Endothelial cell of umbilical vein (primary cell): ENCODE measurements at regions not wholly inside any gene's neighbourhood (a gene's known extent, or its start where the extent isn't known, plus 50 kb on each side); places are given as distances from the start of the nearest gene placed in this dataset.

Experiments used
- BruUV-seq: library from RNA; stranded (reverse); fragments of 400-500 nt; replicated peaks from 2 replicates; lab custom pipeline; 2021; lab: Mats Ljungman, UMichigan
- CTCF ChIA-PET: fragments of 300-600, 350-600 bp; sonication (Branson Sonifier 250); formaldehyde crosslinking; loops from one replicate; lab custom pipeline; 2021; ENCODE audit warnings: antibody characterized with exemption, inconsistent platforms; lab: Charles Lee
- POLR2A ChIA-PET: fragments of 300-600, 350-600 bp; sonication (Branson Sonifier 250); formaldehyde crosslinking; loops from one replicate; lab custom pipeline; 2021; ENCODE audit warnings: antibody characterized with exemption, inconsistent platforms; lab: Charles Lee
- DNase-seq: peaks from one replicate; pipeline ENCODE4 v3.0.0-alpha.2; 2011; ENCODE audit warnings: low read depth, low spot score
- FAIRE-seq: peaks from 2 replicates; lab custom pipeline; 2011; peaks lifted over from hg19 to GRCh38; lab: Jason Lieb, UNC
- H2AFZ ChIP-seq: 2 replicates; pipeline ENCODE4 v1.6.0; 2012; ENCODE audit warnings: low read depth, low read length, control low read depth, inconsistent platforms
- H3K27ac ChIP-seq: 2 replicates; pipeline ENCODE4 v1.5.1; 2011; ENCODE audit warnings: low read depth, mild to moderate bottlenecking, control low read depth, low read length, moderate library complexity; ENCODE audit not compliant: insufficient read depth
- H3K27me3 ChIP-seq, 2 experiments: 2 replicates each; pipeline versions ENCODE4 v1.6.0 to v1.6.1; 2011; ENCODE audit warnings: low read length in 2 of 2, mixed read lengths in 1 of 2; ENCODE audit not compliant: control insufficient read depth in 2 of 2, insufficient read depth in 2 of 2
- H3K36me3 ChIP-seq, 2 experiments: 2 replicates in 1 of 2; 3 replicates in 1 of 2; pipeline ENCODE4 v1.5.1; 2011; ENCODE audit warnings: low read length in 2 of 2, mild to moderate bottlenecking in 1 of 2, moderate library complexity in 1 of 2; ENCODE audit not compliant: control insufficient read depth in 2 of 2, insufficient read depth in 2 of 2; ENCODE audit errors: extremely low read depth in 1 of 2
- H3K4me1 ChIP-seq: 3 replicates; pipeline ENCODE4 v1.5.1; 2011; ENCODE audit warnings: mild to moderate bottlenecking, low read length; ENCODE audit not compliant: control insufficient read depth, insufficient read depth; ENCODE audit errors: extremely low read depth
- H3K4me2 ChIP-seq: 2 replicates; pipeline ENCODE4 v1.6.1; 2011; ENCODE audit warnings: low read length, control low read depth, mixed read lengths; ENCODE audit not compliant: insufficient read depth
- H3K4me3 ChIP-seq, 3 experiments: fragments of 200-600 bp in 1 of 3; sonication (generic), shearing (Covaris generic) in 1 of 3; replicated peaks in 1 of 3; 2 replicates each; pipeline ENCODE4 v1.5.1; 2011 to 2016; ENCODE audit warnings: control low read depth in 3 of 3, low read length in 3 of 3, mild to moderate bottlenecking in 2 of 3, inconsistent platforms in 1 of 3, low read depth in 1 of 3, moderate library complexity in 1 of 3; ENCODE audit not compliant: insufficient read depth in 1 of 3
- H3K79me2 ChIP-seq: 2 replicates; pipeline ENCODE4 v1.6.0; 2012; ENCODE audit warnings: low read length, inconsistent platforms; ENCODE audit not compliant: control insufficient read depth, insufficient read depth
- H3K9ac ChIP-seq: replicated peaks from 2 replicates; pipeline ENCODE3; 2011; ENCODE audit warnings: low read length, control low read depth; ENCODE audit not compliant: insufficient read depth; ENCODE audit errors: extremely low read depth
- H3K9me1 ChIP-seq: replicated peaks from 3 replicates; pipeline ENCODE4 v1.6.0; 2011; ENCODE audit warnings: mild to moderate bottlenecking, low read length; ENCODE audit not compliant: control insufficient read depth, insufficient read depth; ENCODE audit errors: extremely low read depth
- H3K9me3 ChIP-seq: replicated peaks from 2 replicates; pipeline ENCODE4 v1.5.1; 2012; ENCODE audit warnings: low read length, inconsistent platforms; ENCODE audit not compliant: control insufficient read depth, insufficient read depth
- H4K20me1 ChIP-seq: replicated peaks from 2 replicates; pipeline ENCODE3; 2011; ENCODE audit warnings: mild to moderate bottlenecking, low read length; ENCODE audit not compliant: control insufficient read depth, insufficient read depth; ENCODE audit errors: extremely low read depth
- EZH2 ChIP-seq: IDR thresholded peaks from 2 replicates; pipeline ENCODE4 v1.6.1; 2012; ENCODE audit warnings: borderline replicate concordance, low read depth, mild to moderate bottlenecking, moderate library complexity, low read length, inconsistent platforms; ENCODE audit not compliant: severe bottlenecking
- FOS ChIP-seq: IDR thresholded peaks from 2 replicates; pipeline ENCODE4 v1.6.1; 2011; ENCODE audit warnings: mild to moderate bottlenecking, low read length, moderate library complexity, borderline replicate concordance; ENCODE audit not compliant: insufficient read depth
- GATA2 ChIP-seq: IDR thresholded peaks from 2 replicates; pipeline ENCODE4 v1.7.0; 2011; ENCODE audit warnings: low read depth, mild to moderate bottlenecking, moderate library complexity, mixed read lengths, low read length; ENCODE audit not compliant: insufficient read length, insufficient read depth
- JUN ChIP-seq: IDR thresholded peaks from 2 replicates; pipeline ENCODE4 v1.6.1; 2011; ENCODE audit warnings: borderline replicate concordance, low read depth; ENCODE audit not compliant: insufficient read length, insufficient read depth
- MYC ChIP-seq: IDR thresholded peaks from one replicate; pipeline ENCODE4 v1.6.1; 2011; ENCODE audit warnings: mild to moderate bottlenecking, low read depth, low read length
- POLR2A ChIP-seq: IDR thresholded peaks from 2 replicates; pipeline ENCODE4 v1.6.1; 2012; ENCODE audit warnings: low read depth, mild to moderate bottlenecking, control low read depth, low read length
- POLR2AphosphoS5 ChIP-seq: IDR thresholded peaks from 2 replicates; pipeline ENCODE4 v1.6.1; 2012; ENCODE audit warnings: low read depth, mild to moderate bottlenecking, control low read depth, low read length, moderate library complexity; ENCODE audit not compliant: insufficient read depth
- dilution Hi-C: fragments of 300-500 bp; cut with MboI; formaldehyde crosslinking; loops from one replicate; pipeline ENCODE4 v1.15.0; 2019; ENCODE audit warnings: low sequenced_read_pairs; ENCODE audit not compliant: extremely low pct_ligation_motif_present
- intact Hi-C: fragments of 100-400 bp; cut with micrococcal nuclease; formaldehyde crosslinking; loops from one replicate; pipeline ENCODE4 v1.10.0; 2022
- TF ChIP-seq, protein P1 (sequence below): IDR thresholded peaks from 2 replicates; pipeline ENCODE4 v1.6.1; 2011; ENCODE audit not compliant: insufficient read depth, insufficient read length
- TF ChIP-seq, protein P2 (sequence below), 2 donors: IDR thresholded peaks; 1 replicate in 1 of 2; 2 replicates in 1 of 2; pipeline ENCODE4 v1.5.1; 2011; ENCODE audit warnings: low read length in 2 of 2, mild to moderate bottlenecking in 2 of 2, moderate library complexity in 2 of 2, control low read depth in 1 of 2, inconsistent platforms in 1 of 2, low read depth in 1 of 2; ENCODE audit not compliant: insufficient read depth in 1 of 2; ENCODE audit errors: extremely low read depth in 1 of 2

DNA sequence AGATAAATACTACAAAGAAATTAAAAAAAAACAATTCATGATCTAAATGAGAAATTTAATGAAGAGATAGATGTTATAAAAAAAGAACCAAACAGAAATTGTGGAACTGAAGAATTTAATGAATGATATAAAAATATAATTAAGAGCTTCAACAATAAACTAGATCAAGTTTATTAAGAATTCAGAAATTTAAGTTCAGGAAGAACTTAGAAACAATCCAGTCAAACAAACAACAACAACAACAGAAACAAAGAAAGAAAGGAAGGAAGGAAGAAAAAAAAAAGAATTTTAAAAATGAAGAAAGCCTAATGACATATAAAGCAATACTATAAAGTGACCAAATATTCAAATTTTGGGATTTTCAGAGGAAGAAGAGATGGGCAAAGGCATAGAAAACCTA is 157.3 kb upstream of the FOXN2 start:
- no peaks in the 10 kb centered on the region for H3K27me3 ChIP-seq
- no peaks in the 10 kb centered on the region for H4K20me1 ChIP-seq
- no peaks in the 10 kb centered on the region for H3K79me2 ChIP-seq
- no peaks in the 10 kb centered on the region for H3K36me3 ChIP-seq
- dilution Hi-C loops = no loop called here
- no peak overlapping the region for H3K4me2 ChIP-seq
- FAIRE-seq (no peak), DNase-seq (no peak)
- H3K4me3 ChIP-seq = no peak overlapping the region
- H2AFZ ChIP-seq = no peak overlapping the region
- intact Hi-C loops = no loop called here
- TF ChIP-seq EZH2 = no peak
- TF ChIP-seq POLR2A = no peak
- TF ChIP-seq, protein P1, sequence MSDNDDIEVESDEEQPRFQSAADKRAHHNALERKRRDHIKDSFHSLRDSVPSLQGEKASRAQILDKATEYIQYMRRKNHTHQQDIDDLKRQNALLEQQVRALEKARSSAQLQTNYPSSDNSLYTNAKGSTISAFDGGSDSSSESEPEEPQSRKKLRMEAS = no peak
- TF ChIP-seq, protein P2, sequence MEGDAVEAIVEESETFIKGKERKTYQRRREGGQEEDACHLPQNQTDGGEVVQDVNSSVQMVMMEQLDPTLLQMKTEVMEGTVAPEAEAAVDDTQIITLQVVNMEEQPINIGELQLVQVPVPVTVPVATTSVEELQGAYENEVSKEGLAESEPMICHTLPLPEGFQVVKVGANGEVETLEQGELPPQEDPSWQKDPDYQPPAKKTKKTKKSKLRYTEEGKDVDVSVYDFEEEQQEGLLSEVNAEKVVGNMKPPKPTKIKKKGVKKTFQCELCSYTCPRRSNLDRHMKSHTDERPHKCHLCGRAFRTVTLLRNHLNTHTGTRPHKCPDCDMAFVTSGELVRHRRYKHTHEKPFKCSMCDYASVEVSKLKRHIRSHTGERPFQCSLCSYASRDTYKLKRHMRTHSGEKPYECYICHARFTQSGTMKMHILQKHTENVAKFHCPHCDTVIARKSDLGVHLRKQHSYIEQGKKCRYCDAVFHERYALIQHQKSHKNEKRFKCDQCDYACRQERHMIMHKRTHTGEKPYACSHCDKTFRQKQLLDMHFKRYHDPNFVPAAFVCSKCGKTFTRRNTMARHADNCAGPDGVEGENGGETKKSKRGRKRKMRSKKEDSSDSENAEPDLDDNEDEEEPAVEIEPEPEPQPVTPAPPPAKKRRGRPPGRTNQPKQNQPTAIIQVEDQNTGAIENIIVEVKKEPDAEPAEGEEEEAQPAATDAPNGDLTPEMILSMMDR (IDR thresholded peaks at IDR 0.05; ENCODE audit: extremely low read depth in 1 of 2, insufficient read depth in 1 of 2, low read depth in 1 of 2, low read length in 2 of 2) = no peak
- H3K9me1 ChIP-seq = no peaks in the 10 kb centered on the region
- H3K9me3 ChIP-seq = no peaks in the 10 kb centered on the region
- no TSS peak for BruUV-seq
- ChIA-PET CTCF (no interaction called here), POLR2A (no interaction called here)
- H3K9ac ChIP-seq = no peak overlapping the region
- no peaks in the 10 kb centered on the region for H3K4me1 ChIP-seq
- no peak overlapping the region for H3K27ac ChIP-seq

GRCh38 chr2:48161628-48162027 is 152.9 kb upstream of the FOXN2 start:
- H4K20me1 ChIP-seq = no peaks in the 10 kb centered on the region
- DNase-seq (no peak), FAIRE-seq (no peak)
- H3K4me2 ChIP-seq = no peak overlapping the region
- H3K9me1 ChIP-seq = no peaks in the 10 kb centered on the region
- H3K4me1 ChIP-seq = no peaks in the 10 kb centered on the region
- peaks cover 2 to 8% of the 10 kb centered on the region in 2 experiments for H3K27me3 ChIP-seq
- TF ChIP-seq, protein P1 = no peak
- no peak for TF ChIP-seq POLR2AphosphoS5
- TF ChIP-seq JUN = no peak
- TF ChIP-seq GATA2 = no peak
- TF ChIP-seq MYC = no peak
- TF ChIP-seq, protein P2 (IDR thresholded peaks at IDR 0.05; ENCODE audit: extremely low read depth in 1 of 2, insufficient read depth in 1 of 2, low read depth in 1 of 2, low read length in 2 of 2) = no peak
- TF ChIP-seq EZH2 = no peak
- no peak for TF ChIP-seq POLR2A
- no peak for TF ChIP-seq FOS
- dilution Hi-C loops (no loop called here), intact Hi-C loops (no loop called here)
- H2AFZ ChIP-seq = no peak overlapping the region
- POLR2A ChIA-PET = no interaction called here
- no peaks in the 10 kb centered on the region for H3K79me2 ChIP-seq
- H3K36me3 ChIP-seq = no peaks in the 10 kb centered on the region
- no TSS peak for BruUV-seq
- no peak overlapping the region for H3K4me3 ChIP-seq
- H3K9me3 ChIP-seq = no peaks in the 10 kb centered on the region
- no peak overlapping the region for H3K9ac ChIP-seq
- CTCF ChIA-PET = no interaction called here
- no peak overlapping the region for H3K27ac ChIP-seq
